HL-60 (cell line): ENCODE measurements at regions not wholly inside any gene's neighbourhood (a gene's known extent, or its start where the extent isn't known, plus 50 kb on each side); places are given as distances from the start of the nearest gene placed in this dataset.

ENCODE experiments used
- CTCF ChIP-seq: IDR thresholded peaks from one replicate; pipeline ENCODE4 v1.5.1; 2011; ENCODE audit warnings: low read length, control low read depth, inconsistent platforms; ENCODE audit not compliant: insufficient read depth
- GABPA ChIP-seq: IDR thresholded peaks from 2 replicates; pipeline ENCODE4 v1.6.1; 2012; ENCODE audit warnings: low read depth
- POLR2AphosphoS5 ChIP-seq: IDR thresholded peaks from 2 replicates; pipeline ENCODE4 v1.6.1; 2012; ENCODE audit warnings: low read depth
- REST ChIP-seq: IDR thresholded peaks from 2 replicates; pipeline ENCODE4 v1.6.1; 2012; ENCODE audit warnings: low read depth; ENCODE audit not compliant: insufficient replicate concordance
- SPI1 ChIP-seq: IDR thresholded peaks from 2 replicates; pipeline ENCODE4 v1.6.1; 2012; ENCODE audit warnings: low read depth, mild to moderate bottlenecking, borderline replicate concordance

GRCh38 chr4:79756140-79756895 is 316.7 kb downstream of the ANTXR2 start:
- no peak for TF ChIP-seq CTCF
- TF ChIP-seq POLR2AphosphoS5: no peak
- TF ChIP-seq REST: no peak
- no peak for TF ChIP-seq GABPA
- TF ChIP-seq SPI1: no peak
